BE2C (cell line): ENCODE measurements at regions not wholly inside any gene's neighbourhood (a gene's known extent, or its start where the extent isn't known, plus 50 kb on each side); places are given as distances from the start of the nearest gene placed in this dataset.

ENCODE experiments used
- DNase-seq: peaks from one replicate; pipeline ENCODE4 v3.0.0-alpha.2; 2020
- H3K27me3 ChIP-seq: fragments of 250-450 bp; sonication (Bioruptor Pico); 2 replicates; pipeline ENCODE4 v1.5.1; 2020; ENCODE audit warnings: mild to moderate bottlenecking
- H3K36me3 ChIP-seq: fragments of 250-450 bp; sonication (Bioruptor Pico); 2 replicates; pipeline ENCODE4 v1.5.1; 2020; ENCODE audit warnings: mild to moderate bottlenecking
- H3K4me1 ChIP-seq: fragments of 250-450 bp; sonication (Bioruptor Pico); 2 replicates; pipeline ENCODE4 v1.5.1; 2020
- H3K4me3 ChIP-seq: 2 replicates; pipeline ENCODE4 v1.5.1; 2011; ENCODE audit warnings: low read depth, low read length
- H3K9me3 ChIP-seq: fragments of 250-450 bp; sonication (Bioruptor Pico); 2 replicates; pipeline ENCODE4 v1.5.1; 2020
- TF ChIP-seq, protein P1 (sequence below): IDR thresholded peaks from 2 replicates; pipeline ENCODE4 v1.5.1; 2012; ENCODE audit warnings: mild to moderate bottlenecking, low read depth, low read length

DNA sequence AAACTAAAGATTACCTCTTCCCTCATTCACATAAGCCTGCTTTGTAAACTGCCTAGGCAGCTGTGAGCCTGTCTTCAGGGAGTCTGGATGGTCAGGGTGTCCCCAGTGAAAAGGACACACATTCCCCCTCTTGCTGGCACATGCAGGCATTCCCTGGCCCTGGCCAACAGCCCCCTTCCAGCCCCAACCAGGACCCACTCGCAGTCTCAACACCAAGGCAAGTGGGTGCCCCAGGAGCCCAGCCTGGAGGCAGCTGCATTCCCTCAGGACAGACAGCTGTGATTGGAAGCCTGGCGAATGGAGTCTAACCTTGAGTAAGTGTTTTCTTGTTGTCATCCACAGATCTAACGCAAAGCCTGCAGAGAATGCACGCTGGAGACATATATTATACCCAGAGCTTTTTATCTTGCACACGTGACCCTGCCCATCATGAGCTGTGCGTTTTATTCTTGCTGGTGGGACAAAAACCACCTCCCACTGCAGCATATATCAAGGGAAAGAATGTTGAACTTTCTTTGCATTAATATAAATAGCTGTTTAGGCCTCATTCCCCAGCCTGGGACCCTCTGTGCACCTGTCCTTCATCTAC, 95.0 kb upstream of the LHX1 start:
- H3K27me3 ChIP-seq, result no peaks in the 10 kb centered on the region
- DNase-seq, result no peak
- TF ChIP-seq, protein P1, sequence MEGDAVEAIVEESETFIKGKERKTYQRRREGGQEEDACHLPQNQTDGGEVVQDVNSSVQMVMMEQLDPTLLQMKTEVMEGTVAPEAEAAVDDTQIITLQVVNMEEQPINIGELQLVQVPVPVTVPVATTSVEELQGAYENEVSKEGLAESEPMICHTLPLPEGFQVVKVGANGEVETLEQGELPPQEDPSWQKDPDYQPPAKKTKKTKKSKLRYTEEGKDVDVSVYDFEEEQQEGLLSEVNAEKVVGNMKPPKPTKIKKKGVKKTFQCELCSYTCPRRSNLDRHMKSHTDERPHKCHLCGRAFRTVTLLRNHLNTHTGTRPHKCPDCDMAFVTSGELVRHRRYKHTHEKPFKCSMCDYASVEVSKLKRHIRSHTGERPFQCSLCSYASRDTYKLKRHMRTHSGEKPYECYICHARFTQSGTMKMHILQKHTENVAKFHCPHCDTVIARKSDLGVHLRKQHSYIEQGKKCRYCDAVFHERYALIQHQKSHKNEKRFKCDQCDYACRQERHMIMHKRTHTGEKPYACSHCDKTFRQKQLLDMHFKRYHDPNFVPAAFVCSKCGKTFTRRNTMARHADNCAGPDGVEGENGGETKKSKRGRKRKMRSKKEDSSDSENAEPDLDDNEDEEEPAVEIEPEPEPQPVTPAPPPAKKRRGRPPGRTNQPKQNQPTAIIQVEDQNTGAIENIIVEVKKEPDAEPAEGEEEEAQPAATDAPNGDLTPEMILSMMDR, result no peak
- H3K4me3 ChIP-seq, result no peak overlapping the region
- H3K4me1 ChIP-seq, result no peaks in the 10 kb centered on the region; the same call in none of the 2 replicates
- no peaks in the 10 kb centered on the region for H3K9me3 ChIP-seq
- H3K36me3 ChIP-seq, result no peaks in the 10 kb centered on the region

DNA sequence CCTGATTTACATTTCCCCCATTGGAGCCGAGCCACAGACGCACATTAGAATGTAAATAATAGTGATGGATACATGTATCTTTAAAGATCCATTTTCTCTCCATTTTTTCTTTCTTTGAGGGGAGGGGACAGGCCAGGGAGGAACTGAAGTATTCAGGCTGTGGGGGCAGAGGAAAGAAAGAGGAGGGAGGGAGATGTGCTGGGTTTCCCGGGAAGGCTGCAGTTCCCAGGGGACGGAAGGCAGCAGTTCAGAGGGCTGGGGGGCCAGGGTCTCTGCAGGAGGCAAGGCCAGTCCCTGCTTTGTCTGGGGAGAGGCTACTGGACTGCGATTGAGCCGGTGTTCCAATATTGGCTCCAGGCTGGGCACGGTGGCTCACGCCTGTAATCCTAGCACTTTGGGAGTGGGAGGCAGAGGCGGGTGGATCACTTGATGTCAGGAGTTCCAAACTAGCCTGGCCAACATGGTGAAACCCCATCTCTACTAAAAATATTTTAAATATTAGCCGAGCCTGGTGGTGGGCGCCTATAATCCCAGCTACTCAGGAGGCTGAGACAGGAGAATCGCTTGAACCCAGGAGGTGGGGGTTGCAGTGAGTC, 94.2 kb upstream of the LHX1 start:
- DNase-seq, result no peak
- Histone ChIP-seq H3K4me1 (no peaks in the 10 kb centered on the region; the same call in none of the 2 replicates), H3K36me3 (no peaks in the 10 kb centered on the region), H3K4me3 (no peak overlapping the region), H3K27me3 (no peaks in the 10 kb centered on the region), H3K9me3 (no peaks in the 10 kb centered on the region)
- TF ChIP-seq, protein P1, result no peak

- no peak overlapping the region for H3K4me3 ChIP-seq
- TF ChIP-seq, protein P1, result no peak
- no peak for DNase-seq
- H3K9me3 ChIP-seq, result no peaks in the 10 kb centered on the region
- H3K4me1 ChIP-seq, result no peaks in the 10 kb centered on the region; the same call in none of the 2 replicates
- H3K27me3 ChIP-seq, result no peaks in the 10 kb centered on the region
- no peaks in the 10 kb centered on the region for H3K36me3 ChIP-seq
Measured at GRCh38 chr17:36844013-36844412, 93.3 kb upstream of the LHX1 start.

GRCh38 chr17:36844601-36845000, 92.7 kb upstream of the LHX1 start:
- Histone ChIP-seq H3K4me3 (no peak overlapping the region), H3K4me1 (no peaks in the 10 kb centered on the region; the same call in none of the 2 replicates), H3K9me3 (no peaks in the 10 kb centered on the region), H3K36me3 (no peaks in the 10 kb centered on the region), H3K27me3 (no peaks in the 10 kb centered on the region)
- DNase-seq, result no peak
- TF ChIP-seq, protein P1, result no peak

- Histone ChIP-seq H3K4me3 (no peak overlapping the region), H3K27me3 (no peaks in the 10 kb centered on the region), H3K4me1 (peaks cover 2% of the 10 kb centered on the region), H3K36me3 (no peaks in the 10 kb centered on the region), H3K9me3 (no peaks in the 10 kb centered on the region)
- TF ChIP-seq, protein P1, result no peak
- no peak for DNase-seq
Measured at GRCh38 chr17:36845916-36846315, 91.4 kb upstream of the LHX1 start.
